ENCODE measurements at regions not wholly inside any gene's neighbourhood (a gene's known extent, or its start where the extent isn't known, plus 50 kb on each side); places are given as distances from the start of the nearest gene placed in this dataset.
"Not testable (repeated sequence)": the region's sequence is repeated elsewhere in the genome, so short reads cannot be mapped to it uniquely, and the experiment has no call there.

DNA sequence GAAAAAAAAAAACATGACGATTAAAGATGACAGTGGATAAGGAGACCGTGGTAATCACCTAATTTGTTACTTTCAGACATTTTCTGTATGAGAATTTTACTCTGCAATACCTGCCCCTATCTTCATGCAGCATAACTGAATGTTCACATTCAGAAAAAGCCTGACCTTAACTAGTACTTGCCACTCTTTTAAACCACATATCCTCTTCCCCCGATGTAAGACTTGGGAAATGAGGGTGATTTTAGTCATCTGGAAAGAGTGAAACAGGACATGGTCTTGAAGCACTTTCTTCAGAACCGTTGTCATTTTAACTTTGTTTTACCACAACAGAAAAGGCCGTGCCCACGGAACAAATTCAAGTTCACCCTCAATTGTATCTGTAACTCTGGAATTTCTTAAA is 318.5 kb downstream of the BCL2L11 start:
- TF ChIP-seq, protein P1, sequence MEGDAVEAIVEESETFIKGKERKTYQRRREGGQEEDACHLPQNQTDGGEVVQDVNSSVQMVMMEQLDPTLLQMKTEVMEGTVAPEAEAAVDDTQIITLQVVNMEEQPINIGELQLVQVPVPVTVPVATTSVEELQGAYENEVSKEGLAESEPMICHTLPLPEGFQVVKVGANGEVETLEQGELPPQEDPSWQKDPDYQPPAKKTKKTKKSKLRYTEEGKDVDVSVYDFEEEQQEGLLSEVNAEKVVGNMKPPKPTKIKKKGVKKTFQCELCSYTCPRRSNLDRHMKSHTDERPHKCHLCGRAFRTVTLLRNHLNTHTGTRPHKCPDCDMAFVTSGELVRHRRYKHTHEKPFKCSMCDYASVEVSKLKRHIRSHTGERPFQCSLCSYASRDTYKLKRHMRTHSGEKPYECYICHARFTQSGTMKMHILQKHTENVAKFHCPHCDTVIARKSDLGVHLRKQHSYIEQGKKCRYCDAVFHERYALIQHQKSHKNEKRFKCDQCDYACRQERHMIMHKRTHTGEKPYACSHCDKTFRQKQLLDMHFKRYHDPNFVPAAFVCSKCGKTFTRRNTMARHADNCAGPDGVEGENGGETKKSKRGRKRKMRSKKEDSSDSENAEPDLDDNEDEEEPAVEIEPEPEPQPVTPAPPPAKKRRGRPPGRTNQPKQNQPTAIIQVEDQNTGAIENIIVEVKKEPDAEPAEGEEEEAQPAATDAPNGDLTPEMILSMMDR (conservative IDR thresholded peaks at IDR 0.05 in 1 of 2, IDR thresholded peaks at IDR 0.05 in 1 of 2; ENCODE audit: extremely low read depth in 1 of 2, insufficient read depth in 1 of 2, low read depth in 1 of 2, low read length in 2 of 2) = not testable (repeated sequence)
- TF ChIP-seq EZH2 (IDR thresholded peaks at IDR 0.05; ENCODE audit: borderline replicate concordance, low read length) = not testable (repeated sequence)

All from mammary epithelial cell (primary cell).